ENCODE measurements at regions not wholly inside any gene's neighbourhood (a gene's known extent, or its start where the extent isn't known, plus 50 kb on each side); places are given as distances from the start of the nearest gene placed in this dataset.

DNA sequence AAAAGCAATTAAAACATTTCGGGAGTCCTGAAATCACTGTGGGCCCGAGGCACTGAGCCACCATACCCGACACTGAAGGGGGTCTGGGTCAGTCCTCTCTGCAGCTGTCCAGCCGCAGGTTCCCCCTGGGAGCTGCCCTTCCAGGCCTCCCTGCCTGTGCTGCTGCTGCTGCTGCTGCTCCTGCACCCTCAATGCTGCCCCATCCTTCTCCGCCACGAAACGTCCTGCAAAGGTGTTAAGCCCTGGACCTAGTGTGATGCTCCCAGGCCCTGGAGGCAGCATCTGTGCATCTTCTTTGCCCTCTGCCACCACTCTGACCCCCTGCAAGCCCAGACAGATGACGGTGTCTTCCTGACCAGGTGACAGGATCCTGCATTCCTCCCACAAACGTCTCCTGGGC, 513.3 kb downstream of the NPHP4 start:
- H3K9me3 Mint-ChIP-seq, result no peaks in the 10 kb centered on the region
- H3K4me3 Mint-ChIP-seq, result no peak overlapping the region
- no peak for DNase-seq (ENCODE audit: low spot score)
- no peaks in the 10 kb centered on the region for H3K27me3 Mint-ChIP-seq (ENCODE audit: insufficient read depth)
- intact Hi-C loops (cut with micrococcal nuclease), result no loop called here
- H3K27ac Mint-ChIP-seq, result no peak overlapping the region
- no peaks in the 10 kb centered on the region for H3K4me1 Mint-ChIP-seq (ENCODE audit: low read depth)
- no peaks in the 10 kb centered on the region for H3K36me3 Mint-ChIP-seq (ENCODE audit: low read depth)

DNA sequence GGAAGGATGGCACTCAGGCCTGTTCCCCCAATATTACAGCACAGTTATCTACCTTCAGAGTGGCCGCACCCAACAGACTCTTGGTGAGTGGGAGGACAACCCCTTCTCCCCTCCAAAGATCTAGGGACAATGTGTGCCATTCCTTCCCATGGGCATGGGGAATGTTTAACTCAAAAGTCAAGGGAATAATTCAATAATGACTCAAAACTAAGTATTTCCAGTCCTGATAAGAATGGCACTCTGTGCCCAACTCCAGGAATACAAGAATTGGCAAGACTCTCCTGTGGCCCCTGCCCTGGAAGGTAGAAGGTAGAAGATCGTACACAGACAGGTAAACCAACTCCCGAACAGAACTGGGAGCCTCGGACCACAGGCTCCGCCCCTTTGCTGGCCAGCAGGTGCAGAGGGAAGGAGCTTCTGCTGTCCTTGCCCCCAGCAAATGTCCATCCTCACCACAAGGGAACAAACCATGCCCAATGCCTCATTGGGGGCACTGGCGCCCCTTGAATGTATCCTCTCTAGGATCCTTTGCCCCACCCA, 514.0 kb downstream of the NPHP4 start:
- Mint-ChIP-seq H3K36me3 (ENCODE audit: low read depth) (no peaks in the 10 kb centered on the region), H3K4me3 (no peak overlapping the region), H3K4me1 (ENCODE audit: low read depth) (no peaks in the 10 kb centered on the region), H3K9me3 (no peaks in the 10 kb centered on the region), H3K27me3 (ENCODE audit: insufficient read depth) (no peaks in the 10 kb centered on the region), H3K27ac (no peak overlapping the region)
- no peak for DNase-seq (ENCODE audit: low spot score)
- intact Hi-C loops (cut with micrococcal nuclease), result no loop called here

DNA sequence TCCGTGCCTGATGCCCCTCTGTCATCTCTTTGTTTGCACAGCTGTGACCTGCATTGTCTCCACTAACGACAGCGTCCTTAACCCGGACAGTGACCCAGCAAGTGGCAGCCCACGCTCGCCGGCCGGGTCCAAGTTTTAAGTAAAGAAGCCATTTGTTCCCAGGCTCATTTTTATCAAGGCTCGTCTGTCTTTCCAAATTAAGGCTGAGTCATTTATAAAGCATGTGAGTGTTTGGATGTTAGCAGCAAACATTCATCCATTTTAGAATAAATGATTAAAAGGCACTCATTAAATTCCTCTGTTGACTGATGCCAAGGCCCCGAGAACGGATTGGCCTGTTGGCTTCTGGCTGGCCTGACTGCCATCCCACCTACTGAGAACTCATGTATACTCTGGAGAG, 514.5 kb downstream of the NPHP4 start:
- Mint-ChIP-seq H3K27ac (no peak overlapping the region), H3K9me3 (no peaks in the 10 kb centered on the region), H3K27me3 (ENCODE audit: insufficient read depth) (no peaks in the 10 kb centered on the region), H3K36me3 (ENCODE audit: low read depth) (no peaks in the 10 kb centered on the region), H3K4me1 (ENCODE audit: low read depth) (no peaks in the 10 kb centered on the region), H3K4me3 (no peak overlapping the region)
- no peak for DNase-seq (ENCODE audit: low spot score)
- intact Hi-C loops (cut with micrococcal nuclease), result no loop called here

DNA sequence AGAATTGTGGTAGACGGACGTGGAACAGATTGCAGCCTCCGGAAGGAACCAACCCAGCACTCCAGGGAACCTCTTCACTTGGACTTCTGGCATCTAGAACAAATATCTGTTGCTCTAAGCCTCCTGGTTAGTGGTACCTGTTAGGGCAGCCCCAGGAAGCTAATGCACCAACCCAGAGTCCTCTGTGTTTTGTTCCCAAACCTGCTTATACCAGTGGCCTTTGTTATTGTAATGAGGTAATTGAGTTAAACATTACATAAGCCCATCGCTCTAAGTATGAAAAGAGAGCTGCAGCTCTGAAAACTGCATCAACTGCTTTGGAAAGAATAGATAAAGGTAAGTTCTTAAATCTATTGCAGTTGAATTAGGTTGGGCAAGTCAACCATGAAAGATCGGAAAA, 516.7 kb downstream of the NPHP4 start:
- H3K9me3 Mint-ChIP-seq, result no peaks in the 10 kb centered on the region
- H3K27ac Mint-ChIP-seq, result no peak overlapping the region
- intact Hi-C loops (cut with micrococcal nuclease), result no loop called here
- H3K36me3 Mint-ChIP-seq (ENCODE audit: low read depth), result no peaks in the 10 kb centered on the region
- no peak overlapping the region for H3K4me3 Mint-ChIP-seq
- no peak for DNase-seq (ENCODE audit: low spot score)
- H3K4me1 Mint-ChIP-seq (ENCODE audit: low read depth), result no peaks in the 10 kb centered on the region
- H3K27me3 Mint-ChIP-seq (ENCODE audit: insufficient read depth), result no peaks in the 10 kb centered on the region

DNA sequence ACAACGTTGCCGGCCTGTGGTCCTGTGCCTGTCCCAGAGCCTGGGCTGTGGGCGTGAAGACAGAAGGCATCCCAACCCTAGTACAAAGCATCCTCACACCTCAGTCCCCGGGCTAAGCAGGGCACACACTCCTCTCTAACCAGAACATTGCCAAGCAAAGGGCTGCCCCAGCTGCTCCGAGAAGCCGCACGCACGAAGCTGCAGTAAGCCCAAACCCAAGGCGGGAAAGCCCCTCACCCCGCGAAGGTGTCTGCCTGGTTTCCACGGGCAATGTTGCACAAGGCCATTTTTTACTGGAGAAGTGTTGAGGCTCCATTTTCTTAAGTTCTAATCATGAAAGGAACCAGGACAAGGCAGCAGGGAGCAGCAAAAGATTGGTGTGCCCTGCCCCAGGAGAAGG, 519.0 kb downstream of the NPHP4 start:
- Mint-ChIP-seq H3K27me3 (ENCODE audit: insufficient read depth) (peaks cover 2% of the 10 kb centered on the region), H3K4me1 (ENCODE audit: low read depth) (no peaks in the 10 kb centered on the region), H3K36me3 (ENCODE audit: low read depth) (no peaks in the 10 kb centered on the region), H3K4me3 (no peak overlapping the region), H3K9me3 (no peaks in the 10 kb centered on the region), H3K27ac (no peak overlapping the region)
- no peak for DNase-seq (ENCODE audit: low spot score)
- intact Hi-C loops (cut with micrococcal nuclease), result no loop called here

DNA sequence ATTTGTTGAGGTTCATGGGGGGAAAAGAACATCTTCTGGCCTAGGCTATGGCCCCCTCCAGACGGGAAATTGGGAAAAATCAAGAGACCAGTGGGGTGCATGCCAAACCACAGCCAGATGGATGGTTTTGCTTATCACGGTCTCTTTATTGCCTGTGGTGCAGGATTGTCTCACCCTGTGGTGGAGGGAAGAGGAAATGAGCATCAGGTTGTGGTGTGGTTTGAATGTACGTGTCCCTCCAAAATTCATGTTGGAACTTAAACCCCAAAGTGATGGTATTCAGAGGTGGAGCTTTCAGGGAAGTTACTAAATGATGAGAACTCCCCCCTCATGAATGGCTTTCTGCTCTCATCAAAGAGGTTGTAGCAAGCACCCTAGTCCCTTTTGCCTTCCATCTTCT, 525.7 kb downstream of the NPHP4 start:
- intact Hi-C loops (cut with micrococcal nuclease), result no loop called here
- Mint-ChIP-seq H3K36me3 (ENCODE audit: low read depth) (no peaks in the 10 kb centered on the region), H3K4me3 (no peak overlapping the region), H3K4me1 (ENCODE audit: low read depth) (peaks cover 12% of the 10 kb centered on the region), H3K27me3 (ENCODE audit: insufficient read depth) (peaks cover 2% of the 10 kb centered on the region), H3K9me3 (peaks cover 11% of the 10 kb centered on the region), H3K27ac (no peak overlapping the region)
- no peak for DNase-seq (ENCODE audit: low spot score)

DNA sequence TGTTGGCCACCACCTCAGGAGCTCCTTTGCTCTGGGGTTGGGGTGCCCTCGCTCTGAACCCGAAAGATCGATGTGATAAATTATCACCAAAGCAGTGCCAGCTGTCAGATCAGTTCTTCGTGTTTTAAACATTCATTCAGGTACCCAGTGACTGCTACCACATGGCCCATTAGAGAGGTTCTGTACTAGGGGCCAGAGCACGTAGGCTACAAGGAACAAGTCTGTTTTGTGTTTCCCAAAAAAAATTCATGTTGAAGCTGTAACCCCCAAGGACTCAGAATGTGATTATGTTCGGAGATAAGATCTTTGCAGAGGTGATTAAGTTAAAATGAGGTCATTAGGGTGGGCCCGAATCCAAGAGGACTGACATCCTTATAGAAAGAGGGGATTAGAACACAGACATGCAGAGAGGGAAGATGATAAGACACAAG, 526.9 kb downstream of the NPHP4 start:
- Mint-ChIP-seq H3K9me3 (peaks cover 19% of the 10 kb centered on the region), H3K4me1 (ENCODE audit: low read depth) (peaks cover 12% of the 10 kb centered on the region), H3K36me3 (ENCODE audit: low read depth) (no peaks in the 10 kb centered on the region), H3K27ac (no peak overlapping the region), H3K27me3 (ENCODE audit: insufficient read depth) (peaks cover 2% of the 10 kb centered on the region), H3K4me3 (no peak overlapping the region)
- DNase-seq (ENCODE audit: low spot score), result no peak
- intact Hi-C loops (cut with micrococcal nuclease), result no loop called here

DNA sequence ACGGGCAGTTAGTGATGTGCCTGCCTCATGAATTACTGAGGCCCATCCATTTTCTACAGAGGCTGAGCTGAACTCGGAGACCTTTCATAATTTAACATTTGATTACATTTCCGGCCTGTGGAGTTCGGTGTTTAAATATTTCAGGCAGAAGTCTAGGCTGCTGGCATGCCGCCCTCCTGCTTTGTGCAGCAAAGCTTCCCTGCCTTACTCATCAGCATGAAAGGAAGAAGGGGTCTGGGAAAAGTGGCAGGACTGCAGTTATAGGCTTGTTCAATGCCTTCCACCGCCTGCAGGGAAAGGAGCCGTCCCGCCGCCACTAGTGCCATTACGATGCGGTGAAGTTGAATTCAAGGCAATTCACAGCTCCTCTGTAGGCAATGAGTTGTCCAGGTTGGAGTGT, 527.9 kb downstream of the NPHP4 start:
- no peaks in the 10 kb centered on the region for H3K36me3 Mint-ChIP-seq (ENCODE audit: low read depth)
- no peak for DNase-seq (ENCODE audit: low spot score)
- H3K27ac Mint-ChIP-seq, result no peak overlapping the region
- peaks cover 12% of the 10 kb centered on the region for H3K4me1 Mint-ChIP-seq (ENCODE audit: low read depth)
- H3K9me3 Mint-ChIP-seq, result peaks cover 19% of the 10 kb centered on the region
- H3K4me3 Mint-ChIP-seq, result no peak overlapping the region
- intact Hi-C loops (cut with micrococcal nuclease), result no loop called here
- peaks cover 2% of the 10 kb centered on the region for H3K27me3 Mint-ChIP-seq (ENCODE audit: insufficient read depth)

DNA sequence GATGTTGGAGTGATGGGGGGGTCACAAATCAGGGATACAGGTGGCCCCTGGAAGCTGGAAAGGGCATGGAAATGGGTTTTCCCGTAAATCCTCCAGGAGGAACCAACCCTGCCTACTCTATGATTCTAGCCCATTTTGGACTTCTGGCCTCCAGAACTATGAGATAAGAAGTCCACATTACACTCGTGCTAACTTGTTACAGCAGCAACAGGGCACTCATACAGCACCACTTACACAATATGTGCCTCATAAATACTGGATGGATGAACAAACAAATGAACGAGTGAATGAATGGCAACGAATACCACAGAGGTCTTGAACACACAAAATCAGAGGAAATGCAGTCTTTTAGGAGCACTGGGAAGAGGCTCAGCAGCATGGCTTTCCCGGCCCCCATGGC, 531.3 kb downstream of the NPHP4 start:
- Mint-ChIP-seq H3K36me3 (ENCODE audit: low read depth) (no peaks in the 10 kb centered on the region), H3K4me1 (ENCODE audit: low read depth) (peaks cover 4% of the 10 kb centered on the region), H3K27ac (no peak overlapping the region), H3K4me3 (no peak overlapping the region), H3K27me3 (ENCODE audit: insufficient read depth) (no peaks in the 10 kb centered on the region), H3K9me3 (peaks cover 15% of the 10 kb centered on the region)
- DNase-seq (ENCODE audit: low spot score), result no peak
- intact Hi-C loops (cut with micrococcal nuclease), result no loop called here

DNA sequence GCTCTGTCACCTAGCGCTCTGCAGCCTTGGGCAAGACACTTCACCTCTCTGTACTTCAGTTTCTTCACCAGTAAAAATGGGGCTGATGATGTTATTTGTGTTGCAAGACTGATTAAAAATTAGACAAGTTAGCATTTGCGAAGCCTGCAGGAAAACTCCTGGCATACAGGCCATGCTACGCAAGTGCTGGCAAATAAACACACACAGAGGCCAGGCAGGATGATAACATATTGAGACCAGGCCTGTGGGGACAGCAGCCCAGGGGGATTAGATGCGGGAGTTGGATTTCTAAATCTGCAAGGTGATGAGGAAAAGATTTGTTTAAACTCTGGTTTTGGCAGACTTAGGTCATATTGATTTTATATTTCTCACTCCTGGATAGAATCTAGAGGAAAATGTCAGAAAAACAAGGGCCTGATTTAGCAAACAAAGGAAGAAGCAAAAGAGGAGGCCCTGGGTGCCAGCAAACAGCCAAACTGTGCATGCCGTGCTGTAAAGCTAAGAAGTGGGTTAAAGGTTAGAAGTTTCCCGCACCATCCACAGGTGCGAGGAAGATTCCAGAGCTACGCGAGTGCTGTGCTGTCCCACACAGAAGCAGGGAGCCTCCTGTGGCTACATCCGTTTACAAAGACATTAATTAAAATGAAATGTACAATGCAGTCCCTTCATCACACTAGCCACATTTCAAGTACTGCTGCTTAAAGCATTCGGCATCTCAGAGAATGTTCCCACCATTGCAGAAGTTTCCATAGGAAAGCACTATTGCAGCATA, 532.2 kb downstream of the NPHP4 start:
- Mint-ChIP-seq H3K27ac (no peak overlapping the region), H3K4me3 (no peak overlapping the region), H3K36me3 (ENCODE audit: low read depth) (no peaks in the 10 kb centered on the region), H3K27me3 (ENCODE audit: insufficient read depth) (no peaks in the 10 kb centered on the region), H3K9me3 (peaks cover 15% of the 10 kb centered on the region), H3K4me1 (ENCODE audit: low read depth) (no peaks in the 10 kb centered on the region)
- no peak for DNase-seq (ENCODE audit: low spot score)
- intact Hi-C loops (cut with micrococcal nuclease), result no loop called here

DNA sequence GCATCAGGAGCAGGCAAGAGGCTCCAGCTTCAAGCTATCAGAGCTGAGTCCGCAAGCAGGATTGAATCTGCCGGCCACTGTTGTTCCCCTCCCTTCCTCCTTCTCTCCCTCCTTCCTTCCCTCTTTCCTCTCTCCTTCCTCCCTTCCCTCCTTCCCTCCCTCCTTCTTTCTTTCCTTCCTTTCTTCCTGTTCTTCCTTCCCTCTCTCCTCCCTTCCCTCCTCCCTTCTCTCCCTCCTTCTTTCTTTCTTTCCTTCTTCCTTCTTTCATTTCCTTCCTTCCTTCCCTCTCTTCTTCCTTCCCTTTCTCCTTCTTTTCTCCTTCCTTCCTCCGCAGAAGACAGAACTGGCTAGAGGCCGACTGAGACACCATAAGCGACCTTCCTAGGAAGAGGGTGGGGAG, 534.0 kb downstream of the NPHP4 start:
- intact Hi-C loops (cut with micrococcal nuclease), result no loop called here
- Mint-ChIP-seq H3K9me3 (peaks cover 15% of the 10 kb centered on the region), H3K27ac (no peak overlapping the region), H3K27me3 (ENCODE audit: insufficient read depth) (no peaks in the 10 kb centered on the region), H3K4me3 (no peak overlapping the region), H3K36me3 (ENCODE audit: low read depth) (no peaks in the 10 kb centered on the region), H3K4me1 (ENCODE audit: low read depth) (no peaks in the 10 kb centered on the region)
- DNase-seq (ENCODE audit: low spot score), result no peak

DNA sequence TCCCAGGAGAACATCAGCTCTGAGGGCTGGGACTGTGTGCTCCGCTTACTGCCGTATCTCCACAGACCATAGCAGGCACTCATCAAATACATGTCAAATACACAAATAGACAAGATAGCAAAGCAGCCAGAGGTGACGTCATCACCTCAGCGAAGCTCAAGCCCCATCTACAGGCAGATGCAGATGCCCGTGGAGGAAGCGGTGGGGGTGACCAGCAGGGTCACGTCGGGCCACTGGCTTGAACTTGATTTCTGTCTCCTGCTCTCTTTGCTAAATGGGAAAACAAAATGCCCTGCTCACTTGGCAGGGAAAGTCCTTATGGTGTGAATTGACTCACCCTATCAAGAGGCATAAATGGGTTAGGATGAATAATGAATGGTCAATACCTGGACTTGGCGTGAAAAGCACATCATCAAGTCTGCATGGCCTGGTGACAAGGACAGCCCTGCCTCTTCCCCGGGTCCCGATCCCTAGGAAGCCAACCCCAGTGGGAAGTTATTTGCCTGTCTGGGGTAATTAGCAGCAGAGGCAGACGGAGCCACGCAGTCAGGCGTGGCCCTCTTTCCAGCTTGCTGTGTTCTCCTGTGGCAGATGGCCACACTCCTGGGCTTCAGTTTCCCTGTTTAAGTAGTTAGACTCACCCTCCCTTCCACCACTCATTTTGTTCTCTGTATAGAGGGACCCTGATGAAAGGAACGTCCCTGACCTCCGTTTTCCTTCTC, 536.0 kb downstream of the NPHP4 start:
- intact Hi-C loops (cut with micrococcal nuclease), result no loop called here
- Mint-ChIP-seq H3K27ac (no peak overlapping the region), H3K4me3 (no peak overlapping the region), H3K36me3 (ENCODE audit: low read depth) (no peaks in the 10 kb centered on the region), H3K27me3 (ENCODE audit: insufficient read depth) (peaks cover 1% of the 10 kb centered on the region), H3K4me1 (ENCODE audit: low read depth) (no peaks in the 10 kb centered on the region), H3K9me3 (peaks cover 5% of the 10 kb centered on the region)
- no peak for DNase-seq (ENCODE audit: low spot score)

DNA sequence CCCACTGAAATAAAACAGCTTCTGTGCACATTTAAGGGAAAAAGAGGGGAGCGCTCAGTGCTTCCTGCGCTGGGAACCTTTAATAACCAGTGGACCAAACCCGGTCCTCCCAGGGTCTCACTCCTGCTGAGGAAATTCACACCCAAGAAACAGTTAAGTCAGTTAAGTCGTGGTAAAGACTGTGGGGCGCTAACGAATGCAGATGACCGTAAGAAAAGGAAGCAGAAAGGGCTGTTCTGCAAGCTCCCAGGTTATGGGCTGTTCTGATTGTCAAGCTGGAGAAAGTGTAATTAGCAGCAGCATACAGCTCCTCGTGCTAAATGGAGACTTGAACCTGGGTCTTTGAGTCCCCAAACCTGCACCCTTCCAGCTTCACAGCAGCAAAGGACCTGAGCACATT, 536.6 kb downstream of the NPHP4 start:
- Mint-ChIP-seq H3K27ac (no peak overlapping the region), H3K4me1 (ENCODE audit: low read depth) (no peaks in the 10 kb centered on the region), H3K4me3 (no peak overlapping the region), H3K36me3 (ENCODE audit: low read depth) (no peaks in the 10 kb centered on the region), H3K27me3 (ENCODE audit: insufficient read depth) (peaks cover 2% of the 10 kb centered on the region), H3K9me3 (no peaks in the 10 kb centered on the region)
- DNase-seq (ENCODE audit: low spot score), result no peak
- intact Hi-C loops (cut with micrococcal nuclease), result no loop called here
